ENCODE measurements at regions not wholly inside any gene's neighbourhood (a gene's known extent, or its start where the extent isn't known, plus 50 kb on each side); places are given as distances from the start of the nearest gene placed in this dataset.

- Histone ChIP-seq H3K27me3 (ENCODE audit: control insufficient read depth in 1 of 2, insufficient read depth in 2 of 2, low read length in 2 of 2) (no peaks in the 10 kb centered on the region), H3K27ac (ENCODE audit: extremely low read length, insufficient read depth, low read length) (no peak overlapping the region), H4K20me1 (ENCODE audit: insufficient read depth, low read length) (no peaks in the 10 kb centered on the region), H3K79me2 (ENCODE audit: insufficient read depth, low read length) (no peaks in the 10 kb centered on the region), H3K9me3 (ENCODE audit: low read length) (no peaks in the 10 kb centered on the region), H3K4me1 (ENCODE audit: insufficient read depth, low read length) (no peaks in the 10 kb centered on the region), H3K4me3 (replicated peaks in 1 of 3; ENCODE audit: insufficient read depth in 1 of 3, low read depth in 2 of 3, low read length in 3 of 3) (no peak overlapping the region), H3K9ac (ENCODE audit: insufficient read depth, low read depth, low read length) (no peak overlapping the region), H3K36me3 (replicated peaks in 1 of 2; ENCODE audit: control insufficient read depth in 1 of 2, insufficient read depth in 2 of 2, low read length in 2 of 2) (no peaks in the 10 kb centered on the region), H3K4me2 (ENCODE audit: low read depth, low read length) (no peak overlapping the region), H2AFZ (ENCODE audit: low read length) (no peak overlapping the region)
- 0% methylated on average over 2 of the region's 2 CpGs for WGBS (ENCODE audit: low lambda C conversion rate)
- in situ Hi-C loops (cut with HindIII; ENCODE audit: extremely low pct_ligation_motif_present, low pct_unique_long_range_greater_than_20kb) (no loop called here), intact Hi-C loops (cut with micrococcal nuclease; ENCODE audit: unreplicated experiment) (no loop called here)
- BruUV-seq (replicated peaks) = no TSS peak
- FAIRE-seq (no peak), DNase-seq (ENCODE audit: low spot score) (no peak), ATAC-seq (no peak)
- ChIA-PET POLR2A (no interaction called here), CTCF (ENCODE audit: low intra/inter-chr PET ratio, low total read pairs) (no interaction called here)
- no peak for TF ChIP-seq MAF1 (CRISPR knock-in tag; IDR thresholded peaks at IDR 0.05; ENCODE audit: borderline replicate concordance)
- TF ChIP-seq ATF7 (IDR thresholded peaks at IDR 0.05) = no peak
- no peak for TF ChIP-seq ATF7 (CRISPR knock-in tag; IDR thresholded peaks at IDR 0.05)
- no peak for TF ChIP-seq NFE2L2 (IDR thresholded peaks at IDR 0.05; ENCODE audit: low read length)
- TF ChIP-seq HDAC1 (CRISPR knock-in tag; IDR thresholded peaks at IDR 0.05) = no peak
- no peak for TF ChIP-seq SSRP1 (CRISPR knock-in tag; IDR thresholded peaks at IDR 0.05)
- no peak for TF ChIP-seq ZNF841 (CRISPR knock-in tag; IDR thresholded peaks at IDR 0.05; ENCODE audit: borderline replicate concordance)
- no peak for TF ChIP-seq NR2F1 (CRISPR knock-in tag; IDR thresholded peaks at IDR 0.05)
Observed at GRCh38 chrX:113973706-113974105, 610.2 kb upstream of the HTR2C start.

- H3K4me2 ChIP-seq (ENCODE audit: low read depth, low read length) = no peak overlapping the region
- BruUV-seq (replicated peaks) = no TSS peak
- ChIA-PET CTCF (ENCODE audit: low intra/inter-chr PET ratio, low total read pairs) (no interaction called here), POLR2A (no interaction called here)
- in situ Hi-C loops (cut with HindIII; ENCODE audit: extremely low pct_ligation_motif_present, low pct_unique_long_range_greater_than_20kb) = no loop called here
- no peaks in the 10 kb centered on the region for H3K27me3 ChIP-seq (ENCODE audit: control insufficient read depth in 1 of 2, insufficient read depth in 2 of 2, low read length in 2 of 2)
- ATAC-seq (no peak), DNase-seq (ENCODE audit: low spot score) (no peak), FAIRE-seq (no peak)
- WGBS (ENCODE audit: low lambda C conversion rate) = 7% methylated on average over 2 of the region's 2 CpGs
- no peak overlapping the region for H3K9ac ChIP-seq (ENCODE audit: insufficient read depth, low read depth, low read length)
- no peaks in the 10 kb centered on the region for H3K9me3 ChIP-seq (ENCODE audit: low read length)
- H3K4me3 ChIP-seq (replicated peaks in 1 of 3; ENCODE audit: insufficient read depth in 1 of 3, low read depth in 2 of 3, low read length in 3 of 3) = no peak overlapping the region
- H3K27ac ChIP-seq (ENCODE audit: extremely low read length, insufficient read depth, low read length) = no peak overlapping the region
- no peaks in the 10 kb centered on the region for H3K36me3 ChIP-seq (replicated peaks in 1 of 2; ENCODE audit: control insufficient read depth in 1 of 2, insufficient read depth in 2 of 2, low read length in 2 of 2)
- TF ChIP-seq CHCHD3 (CRISPR knock-in tag; IDR thresholded peaks at IDR 0.05) = no peak
- TF ChIP-seq ZNF878 (CRISPR knock-in tag; IDR thresholded peaks at IDR 0.05) = no peak
- TF ChIP-seq SKIL (CRISPR knock-in tag; IDR thresholded peaks at IDR 0.05; ENCODE audit: borderline replicate concordance) = no peak
- TF ChIP-seq MED13 (CRISPR knock-in tag; IDR thresholded peaks at IDR 0.05) = no peak
- no peak for TF ChIP-seq GTF2F1 (IDR thresholded peaks at IDR 0.05; ENCODE audit: low read length)
- no peak for TF ChIP-seq DNMT1 (CRISPR knock-in tag; IDR thresholded peaks at IDR 0.05)
- TF ChIP-seq PHF8 (CRISPR knock-in tag; IDR thresholded peaks at IDR 0.05) = no peak
- TF ChIP-seq ZNF709 (CRISPR knock-in tag; IDR thresholded peaks at IDR 0.05) = no peak
- no peak for TF ChIP-seq ZEB1 (IDR thresholded peaks at IDR 0.05; ENCODE audit: insufficient replicate concordance, low read depth)
- no peak for TF ChIP-seq TRIM24 (CRISPR knock-in tag; IDR thresholded peaks at IDR 0.05)
- no peaks in the 10 kb centered on the region for H4K20me1 ChIP-seq (ENCODE audit: insufficient read depth, low read length)
- H3K4me1 ChIP-seq (ENCODE audit: insufficient read depth, low read length) = no peaks in the 10 kb centered on the region
- intact Hi-C loops (cut with micrococcal nuclease; ENCODE audit: unreplicated experiment) = no loop called here
- no peaks in the 10 kb centered on the region for H3K79me2 ChIP-seq (ENCODE audit: insufficient read depth, low read length)
- H2AFZ ChIP-seq (ENCODE audit: low read length) = no peak overlapping the region
Observed at GRCh38 chrX:113966791-113967190, 617.1 kb upstream of the HTR2C start.
